Loucy (cell line): ENCODE measurements at regions not wholly inside any gene's neighbourhood (a gene's known extent, or its start where the extent isn't known, plus 50 kb on each side); places are given as distances from the start of the nearest gene placed in this dataset.

ENCODE experiments used
- H2AFZ ChIP-seq: fragments of 200-600 bp; sonication (generic); 2 replicates; pipeline ENCODE4 v1.6.0; 2016; ENCODE audit warnings: antibody characterized with exemption, mild to moderate bottlenecking, low read length, moderate library complexity
- H3F3A ChIP-seq: fragments of 200-600 bp; 2 replicates; pipeline ENCODE4 v1.6.0; 2016; ENCODE audit warnings: antibody characterized with exemption, low read depth, mild to moderate bottlenecking
- H3K27me3 ChIP-seq: fragments of 200-600 bp; sonication (generic); 2 replicates; pipeline ENCODE4 v1.6.1; 2014; ENCODE audit warnings: low read length, mild to moderate bottlenecking; ENCODE audit not compliant: insufficient read depth, poor library complexity, severe bottlenecking
- H3K36me3 ChIP-seq: fragments of 200-600 bp; sonication (generic); 2 replicates; pipeline ENCODE4 v1.6.1; 2016; ENCODE audit warnings: low read length; ENCODE audit not compliant: insufficient read depth
- H3K4me1 ChIP-seq: fragments of 200-600 bp; sonication (generic); 2 replicates; pipeline ENCODE4 v1.5.1; 2014; ENCODE audit warnings: low read length, mild to moderate bottlenecking; ENCODE audit not compliant: insufficient read depth, poor library complexity, severe bottlenecking
- H3K4me2 ChIP-seq: fragments of 200-600 bp; sonication (generic); 2 replicates; pipeline ENCODE4 v1.6.0; 2014; ENCODE audit warnings: antibody characterized with exemption, low read length, low read depth, mild to moderate bottlenecking; ENCODE audit not compliant: poor library complexity, severe bottlenecking
- H3K4me3 ChIP-seq: fragments of 200-600 bp; sonication (generic); 2 replicates; pipeline ENCODE4 v1.5.1; 2014; ENCODE audit warnings: low read length, mild to moderate bottlenecking, mixed read lengths; ENCODE audit not compliant: poor library complexity, severe bottlenecking
- H3K79me2 ChIP-seq: fragments of 200-600 bp; sonication (generic); 2 replicates; pipeline ENCODE4 v1.6.1; 2014; ENCODE audit warnings: low read length; ENCODE audit not compliant: insufficient read depth
- H3K9ac ChIP-seq: fragments of 200-600 bp; sonication (generic); 2 replicates; pipeline ENCODE4 v1.6.0; 2014; ENCODE audit warnings: mild to moderate bottlenecking, low read depth, low read length, moderate library complexity; ENCODE audit not compliant: poor library complexity, severe bottlenecking
- H3K9me2 ChIP-seq: fragments of 200-600 bp; sonication (generic); replicated peaks from 2 replicates; pipeline ENCODE4 v1.6.1; 2016; ENCODE audit warnings: low read depth, low read length, mixed read lengths
- H3K9me3 ChIP-seq: fragments of 200-600 bp; sonication (generic); 2 replicates; pipeline ENCODE4 v1.6.1; 2014; ENCODE audit warnings: mild to moderate bottlenecking, antibody characterized with exemption, low read length, low read depth; ENCODE audit not compliant: insufficient read depth
- H4K20me1 ChIP-seq: fragments of 200-600 bp; sonication (generic); 2 replicates; pipeline ENCODE4 v1.6.0; 2014; ENCODE audit warnings: antibody characterized with exemption, low read length, mild to moderate bottlenecking; ENCODE audit not compliant: insufficient read depth, poor library complexity, severe bottlenecking
- CTCF ChIP-seq: fragments of 200-600 bp; sonication (generic); conservative IDR thresholded peaks from 2 replicates; pipeline ENCODE4 v1.5.1; 2014; ENCODE audit warnings: mild to moderate bottlenecking, antibody characterized with exemption, low read length
- EZH2phosphoT487 ChIP-seq: fragments of 200-600 bp; IDR thresholded peaks from 2 replicates; pipeline ENCODE4 v1.6.1; 2018; ENCODE audit warnings: antibody characterized with exemption, mild to moderate bottlenecking, moderate library complexity, borderline replicate concordance

GRCh38 chr3:59440285-59441028 is 390.6 kb upstream of the CFAP20DC start:
- no peaks in the 10 kb centered on the region for H3F3A ChIP-seq
- H3K9ac ChIP-seq: no peak overlapping the region
- no peaks in the 10 kb centered on the region for H3K27me3 ChIP-seq
- no peak overlapping the region for H3K4me3 ChIP-seq
- H4K20me1 ChIP-seq: no peaks in the 10 kb centered on the region
- no peak overlapping the region for H3K4me2 ChIP-seq
- no peaks in the 10 kb centered on the region for H3K9me2 ChIP-seq
- peaks cover 33% of the 10 kb centered on the region for H3K4me1 ChIP-seq
- TF ChIP-seq CTCF: no peak
- no peak for TF ChIP-seq EZH2phosphoT487
- no peaks in the 10 kb centered on the region for H3K9me3 ChIP-seq
- H3K36me3 ChIP-seq: no peaks in the 10 kb centered on the region
- no peak overlapping the region for H2AFZ ChIP-seq
- H3K79me2 ChIP-seq: no peaks in the 10 kb centered on the region

GRCh38 chr3:59438492-59438891 is 388.7 kb upstream of the CFAP20DC start:
- TF ChIP-seq EZH2phosphoT487: no peak
- no peak for TF ChIP-seq CTCF
- H2AFZ ChIP-seq: no peak overlapping the region
- H3K79me2 ChIP-seq: no peaks in the 10 kb centered on the region
- no peaks in the 10 kb centered on the region for H4K20me1 ChIP-seq
- H3K27me3 ChIP-seq: no peaks in the 10 kb centered on the region
- H3K4me1 ChIP-seq: peaks cover 14% of the 10 kb centered on the region
- H3F3A ChIP-seq: no peaks in the 10 kb centered on the region
- no peaks in the 10 kb centered on the region for H3K9me2 ChIP-seq
- H3K4me3 ChIP-seq: no peak overlapping the region
- H3K36me3 ChIP-seq: no peaks in the 10 kb centered on the region
- H3K9me3 ChIP-seq: no peaks in the 10 kb centered on the region
- H3K9ac ChIP-seq: no peak overlapping the region
- no peak overlapping the region for H3K4me2 ChIP-seq

GRCh38 chr3:59436164-59436958 is 386.5 kb upstream of the CFAP20DC start:
- H3F3A ChIP-seq: no peaks in the 10 kb centered on the region
- no peaks in the 10 kb centered on the region for H3K9me3 ChIP-seq
- peaks cover 6% of the 10 kb centered on the region for H3K4me1 ChIP-seq
- H3K79me2 ChIP-seq: no peaks in the 10 kb centered on the region
- TF ChIP-seq EZH2phosphoT487 (no peak), CTCF (no peak)
- H3K9ac ChIP-seq: no peak overlapping the region
- no peaks in the 10 kb centered on the region for H3K9me2 ChIP-seq
- H3K4me2 ChIP-seq: no peak overlapping the region
- no peaks in the 10 kb centered on the region for H4K20me1 ChIP-seq
- no peaks in the 10 kb centered on the region for H3K36me3 ChIP-seq
- H3K4me3 ChIP-seq: no peak overlapping the region
- H3K27me3 ChIP-seq: no peaks in the 10 kb centered on the region
- peak overlapping the region; percentile 47 for H2AFZ ChIP-seq
